ENCODE measurements at regions not wholly inside any gene's neighbourhood (a gene's known extent, or its start where the extent isn't known, plus 50 kb on each side); places are given as distances from the start of the nearest gene placed in this dataset.

DNA sequence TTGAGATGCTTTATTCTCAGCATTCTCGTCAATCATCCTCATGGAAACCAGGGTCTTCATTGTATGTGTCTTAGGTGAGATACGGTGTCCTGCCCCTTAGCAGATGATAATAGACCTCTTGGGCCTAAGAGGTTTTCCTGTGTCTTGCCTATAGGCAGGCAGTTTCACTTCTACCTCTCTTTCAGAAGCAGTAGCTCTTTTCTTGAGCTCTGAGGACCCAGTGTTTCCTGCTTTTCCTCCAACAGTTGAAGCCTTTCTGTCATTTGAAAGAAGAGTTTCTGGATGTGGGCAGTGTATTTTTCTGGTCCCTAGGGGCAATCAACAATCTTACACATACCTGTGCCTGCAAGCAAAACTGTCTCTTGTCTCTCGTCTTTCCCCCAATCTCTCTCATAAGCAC lies 1550.3 kb upstream of the LRRTM3 start:
- peak; percentile 1 for DNase-seq (ENCODE audit: low read depth)
- H3K4me3 ChIP-seq (ENCODE audit: low read depth, low read length), result no peak overlapping the region
- TF ChIP-seq, protein P1, sequence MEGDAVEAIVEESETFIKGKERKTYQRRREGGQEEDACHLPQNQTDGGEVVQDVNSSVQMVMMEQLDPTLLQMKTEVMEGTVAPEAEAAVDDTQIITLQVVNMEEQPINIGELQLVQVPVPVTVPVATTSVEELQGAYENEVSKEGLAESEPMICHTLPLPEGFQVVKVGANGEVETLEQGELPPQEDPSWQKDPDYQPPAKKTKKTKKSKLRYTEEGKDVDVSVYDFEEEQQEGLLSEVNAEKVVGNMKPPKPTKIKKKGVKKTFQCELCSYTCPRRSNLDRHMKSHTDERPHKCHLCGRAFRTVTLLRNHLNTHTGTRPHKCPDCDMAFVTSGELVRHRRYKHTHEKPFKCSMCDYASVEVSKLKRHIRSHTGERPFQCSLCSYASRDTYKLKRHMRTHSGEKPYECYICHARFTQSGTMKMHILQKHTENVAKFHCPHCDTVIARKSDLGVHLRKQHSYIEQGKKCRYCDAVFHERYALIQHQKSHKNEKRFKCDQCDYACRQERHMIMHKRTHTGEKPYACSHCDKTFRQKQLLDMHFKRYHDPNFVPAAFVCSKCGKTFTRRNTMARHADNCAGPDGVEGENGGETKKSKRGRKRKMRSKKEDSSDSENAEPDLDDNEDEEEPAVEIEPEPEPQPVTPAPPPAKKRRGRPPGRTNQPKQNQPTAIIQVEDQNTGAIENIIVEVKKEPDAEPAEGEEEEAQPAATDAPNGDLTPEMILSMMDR (IDR thresholded peaks at IDR 0.05; ENCODE audit: insufficient read depth, low read depth, low read length, missing control alignments), result no peak

DNA sequence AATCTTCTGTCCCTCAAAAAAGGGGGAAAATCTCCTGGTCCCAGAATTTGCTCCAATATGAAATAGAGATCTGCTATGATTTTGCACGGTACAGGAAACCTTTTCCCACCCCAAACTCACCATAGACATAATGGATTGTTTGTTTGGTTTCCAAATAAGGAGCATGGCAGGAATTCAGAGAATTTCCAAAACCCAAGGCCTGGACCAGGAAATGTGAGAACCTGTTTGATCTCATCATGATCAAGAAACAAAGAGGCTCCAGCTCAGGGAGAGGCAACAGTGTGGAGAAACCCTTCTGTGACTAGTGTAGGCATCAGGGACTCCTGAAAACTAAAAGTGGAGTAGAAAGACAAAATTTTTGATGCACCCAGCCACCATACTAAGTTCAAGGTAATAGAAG lies 1548.1 kb upstream of the LRRTM3 start:
- TF ChIP-seq, protein P1 (IDR thresholded peaks at IDR 0.05; ENCODE audit: insufficient read depth, low read depth, low read length, missing control alignments), result no peak
- no peak for DNase-seq (ENCODE audit: low read depth)
- H3K4me3 ChIP-seq (ENCODE audit: low read depth, low read length), result no peak overlapping the region

- H3K4me3 ChIP-seq (ENCODE audit: low read depth, low read length), result no peak overlapping the region
- peak; percentile 3 for DNase-seq (ENCODE audit: low read depth)
- TF ChIP-seq, protein P1 (IDR thresholded peaks at IDR 0.05; ENCODE audit: insufficient read depth, low read depth, low read length, missing control alignments), result no peak
These were observed 1531.1 kb upstream of the LRRTM3 start for GRCh38 chr10:65394502-65395297.

- TF ChIP-seq, protein P1 (IDR thresholded peaks at IDR 0.05; ENCODE audit: insufficient read depth, low read depth, low read length, missing control alignments), result no peak
- no peak overlapping the region for H3K4me3 ChIP-seq (ENCODE audit: low read depth, low read length)
- no peak for DNase-seq (ENCODE audit: low read depth)
These were observed 1530.2 kb upstream of the LRRTM3 start for GRCh38 chr10:65395631-65396030.

GRCh38 chr10:65396997-65397396 lies 1528.8 kb upstream of the LRRTM3 start:
- TF ChIP-seq, protein P1 (IDR thresholded peaks at IDR 0.05; ENCODE audit: insufficient read depth, low read depth, low read length, missing control alignments), result no peak

GRCh38 chr10:65408401-65408800 lies 1517.4 kb upstream of the LRRTM3 start:
- no peak for DNase-seq (ENCODE audit: low read depth)
- no peak overlapping the region for H3K4me3 ChIP-seq (ENCODE audit: low read depth, low read length)
- TF ChIP-seq, protein P1 (IDR thresholded peaks at IDR 0.05; ENCODE audit: insufficient read depth, low read depth, low read length, missing control alignments), result no peak

More at GRCh38 chr10:65396997-65397396, 1528.8 kb upstream of the LRRTM3 start:
- H3K4me3 ChIP-seq (ENCODE audit: low read depth, low read length), result no peak overlapping the region
- no peak for DNase-seq (ENCODE audit: low read depth)

DNA sequence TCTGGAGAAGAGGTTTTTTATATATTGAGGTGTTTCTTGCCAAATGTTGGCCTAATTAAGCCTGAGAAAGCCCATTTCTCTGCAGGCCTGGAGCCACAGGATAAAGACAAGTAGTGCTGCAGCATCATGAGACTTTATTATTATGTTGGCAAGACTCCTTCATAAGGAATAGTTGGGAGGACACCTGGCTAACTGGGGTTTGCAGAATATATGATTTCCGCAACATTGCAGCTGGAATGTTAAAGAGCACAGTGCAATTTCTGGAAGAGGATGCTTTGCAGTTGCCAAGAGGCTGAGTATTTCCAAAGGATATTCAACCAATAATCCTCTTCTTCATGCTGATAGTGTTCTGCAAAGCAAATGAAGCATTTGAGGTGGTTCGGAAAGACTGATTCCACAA lies 1512.8 kb upstream of the LRRTM3 start:
- TF ChIP-seq, protein P1 (IDR thresholded peaks at IDR 0.05; ENCODE audit: insufficient read depth, low read depth, low read length, missing control alignments), result no peak
- H3K4me3 ChIP-seq (ENCODE audit: low read depth, low read length), result no peak overlapping the region
- no peak for DNase-seq (ENCODE audit: low read depth)
